ENCODE measurements at regions not wholly inside any gene's neighbourhood (a gene's known extent, or its start where the extent isn't known, plus 50 kb on each side); places are given as distances from the start of the nearest gene placed in this dataset.

GRCh38 chr4:84147831-84148230, 351.3 kb downstream of the NKX6-1 start:
- TF ChIP-seq POLR2A (IDR thresholded peaks at IDR 0.05) (no peak), CTCF (IDR thresholded peaks at IDR 0.05) (no peak), EP300 (IDR thresholded peaks at IDR 0.05) (no peak)

All from tibial nerve (tissue), 4 donors.